Body of pancreas (tissue), 4 donors: ENCODE measurements at regions not wholly inside any gene's neighbourhood (a gene's known extent, or its start where the extent isn't known, plus 50 kb on each side); places are given as distances from the start of the nearest gene placed in this dataset.

ENCODE experiments used
- POLR2A ChIP-seq, 3 donors: fragments of 450-650 bp; IDR thresholded peaks; one replicate each; pipeline ENCODE4 v1.6.1; 2016; ENCODE audit warnings: antibody characterized with exemption in 3 of 3, mild to moderate bottlenecking in 2 of 3
- TF ChIP-seq, protein P1 (sequence below), 7 experiments: fragments of 450-650 bp in 4 of 7; fragments of 200-600 bp in 3 of 7; sonication (generic) in 3 of 7; IDR thresholded peaks; one replicate each; pipeline ENCODE4 v1.5.1; 2016 to 2019; ENCODE audit warnings: antibody characterized with exemption in 7 of 7

DNA sequence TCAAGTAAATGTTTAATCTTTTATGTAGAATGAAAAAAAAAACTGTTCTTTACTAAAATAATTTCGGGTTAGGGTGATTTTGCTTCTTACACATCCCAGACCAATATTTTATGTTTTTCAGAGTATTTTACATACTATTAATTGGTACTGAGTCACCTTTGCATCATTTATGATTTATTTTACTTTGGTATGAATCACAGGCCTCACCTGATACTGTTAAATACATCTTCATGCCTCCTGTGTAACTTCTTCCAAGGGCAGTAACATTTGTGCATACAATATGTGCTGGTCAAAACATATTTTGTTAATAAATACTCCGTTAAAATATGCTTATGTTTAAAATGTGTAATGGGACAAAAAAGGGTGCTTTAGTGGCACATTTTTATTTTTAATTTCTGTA is 529.6 kb downstream of the ZNF674 start:
- TF ChIP-seq, protein P1, sequence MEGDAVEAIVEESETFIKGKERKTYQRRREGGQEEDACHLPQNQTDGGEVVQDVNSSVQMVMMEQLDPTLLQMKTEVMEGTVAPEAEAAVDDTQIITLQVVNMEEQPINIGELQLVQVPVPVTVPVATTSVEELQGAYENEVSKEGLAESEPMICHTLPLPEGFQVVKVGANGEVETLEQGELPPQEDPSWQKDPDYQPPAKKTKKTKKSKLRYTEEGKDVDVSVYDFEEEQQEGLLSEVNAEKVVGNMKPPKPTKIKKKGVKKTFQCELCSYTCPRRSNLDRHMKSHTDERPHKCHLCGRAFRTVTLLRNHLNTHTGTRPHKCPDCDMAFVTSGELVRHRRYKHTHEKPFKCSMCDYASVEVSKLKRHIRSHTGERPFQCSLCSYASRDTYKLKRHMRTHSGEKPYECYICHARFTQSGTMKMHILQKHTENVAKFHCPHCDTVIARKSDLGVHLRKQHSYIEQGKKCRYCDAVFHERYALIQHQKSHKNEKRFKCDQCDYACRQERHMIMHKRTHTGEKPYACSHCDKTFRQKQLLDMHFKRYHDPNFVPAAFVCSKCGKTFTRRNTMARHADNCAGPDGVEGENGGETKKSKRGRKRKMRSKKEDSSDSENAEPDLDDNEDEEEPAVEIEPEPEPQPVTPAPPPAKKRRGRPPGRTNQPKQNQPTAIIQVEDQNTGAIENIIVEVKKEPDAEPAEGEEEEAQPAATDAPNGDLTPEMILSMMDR (IDR thresholded peaks at IDR 0.05), result no peak
- no peak for TF ChIP-seq POLR2A (IDR thresholded peaks at IDR 0.05)
